Testis (tissue), 2 donors: ENCODE measurements at regions not wholly inside any gene's neighbourhood (a gene's known extent, or its start where the extent isn't known, plus 50 kb on each side); places are given as distances from the start of the nearest gene placed in this dataset.
A peak's percentile ranks its signal among the peaks of the same experiment; 100 is the strongest.

ENCODE experiments used
- CTCF ChIP-seq, 3 experiments: fragments of 450-650 bp in 2 of 3; fragments of 200-600 bp in 1 of 3; sonication (generic) in 1 of 3; IDR thresholded peaks; one replicate each; pipeline ENCODE4 v1.5.1; 2016 to 2019; ENCODE audit warnings: antibody characterized with exemption in 3 of 3, mild to moderate bottlenecking in 2 of 3, moderate library complexity in 1 of 3
- POLR2A ChIP-seq: fragments of 450-650 bp; IDR thresholded peaks from one replicate; pipeline ENCODE4 v1.6.1; 2017; ENCODE audit warnings: antibody characterized with exemption, mild to moderate bottlenecking, moderate library complexity

GRCh38 chr1:194117582-194117981, 931.2 kb upstream of the B3GALT2 start:
- TF ChIP-seq CTCF (IDR thresholded peaks at IDR 0.05) (peak in 1 of 3 experiments; percentile 20), POLR2A (no peak)
